ENCODE measurements at regions not wholly inside any gene's neighbourhood (a gene's known extent, or its start where the extent isn't known, plus 50 kb on each side); places are given as distances from the start of the nearest gene placed in this dataset.

DNA sequence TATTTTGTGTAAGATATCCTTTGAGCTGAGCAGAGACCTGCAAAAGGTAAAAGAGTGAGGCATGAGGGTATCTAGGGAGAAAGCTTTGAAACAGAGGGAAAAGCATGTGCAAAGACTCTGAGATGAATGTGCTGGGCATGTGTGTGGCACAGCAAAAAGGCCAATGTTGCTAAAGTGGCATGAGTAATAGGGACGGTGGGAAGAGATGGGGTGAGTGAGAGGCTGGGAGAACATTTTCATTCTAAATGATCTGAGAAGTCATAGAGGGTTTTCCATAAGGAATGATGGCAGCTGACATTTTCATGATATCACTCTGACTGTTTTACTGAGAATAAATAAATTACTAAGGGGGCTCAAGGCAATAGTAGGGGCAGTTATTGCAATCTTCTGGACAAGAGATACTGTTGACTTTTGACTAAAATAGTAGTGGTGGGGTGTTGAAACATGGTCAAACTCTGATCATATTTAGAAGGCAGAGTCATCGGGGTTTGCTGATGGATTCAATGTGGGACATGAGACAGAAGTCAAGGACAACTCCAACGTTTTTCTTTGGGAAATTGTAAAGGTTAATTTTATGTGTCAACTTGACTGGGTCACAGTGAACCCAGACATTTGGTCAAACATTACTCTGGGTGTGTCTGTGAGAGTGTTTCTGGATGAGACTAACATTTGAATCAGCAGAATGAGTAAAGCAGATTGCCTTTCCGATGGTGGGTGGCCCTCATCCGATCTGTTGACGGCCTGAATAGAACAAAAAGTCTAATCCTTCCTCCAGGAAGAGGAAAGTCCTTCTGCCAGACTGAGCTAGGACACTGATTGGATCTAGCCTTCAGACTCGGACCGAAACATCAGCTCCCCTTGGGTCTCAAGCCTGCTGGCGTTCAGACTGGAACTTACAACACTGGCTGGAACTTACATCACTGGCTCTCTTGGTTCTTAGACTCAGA is 193.9 kb upstream of the PLXNC1 start:
- TF ChIP-seq, protein P1, sequence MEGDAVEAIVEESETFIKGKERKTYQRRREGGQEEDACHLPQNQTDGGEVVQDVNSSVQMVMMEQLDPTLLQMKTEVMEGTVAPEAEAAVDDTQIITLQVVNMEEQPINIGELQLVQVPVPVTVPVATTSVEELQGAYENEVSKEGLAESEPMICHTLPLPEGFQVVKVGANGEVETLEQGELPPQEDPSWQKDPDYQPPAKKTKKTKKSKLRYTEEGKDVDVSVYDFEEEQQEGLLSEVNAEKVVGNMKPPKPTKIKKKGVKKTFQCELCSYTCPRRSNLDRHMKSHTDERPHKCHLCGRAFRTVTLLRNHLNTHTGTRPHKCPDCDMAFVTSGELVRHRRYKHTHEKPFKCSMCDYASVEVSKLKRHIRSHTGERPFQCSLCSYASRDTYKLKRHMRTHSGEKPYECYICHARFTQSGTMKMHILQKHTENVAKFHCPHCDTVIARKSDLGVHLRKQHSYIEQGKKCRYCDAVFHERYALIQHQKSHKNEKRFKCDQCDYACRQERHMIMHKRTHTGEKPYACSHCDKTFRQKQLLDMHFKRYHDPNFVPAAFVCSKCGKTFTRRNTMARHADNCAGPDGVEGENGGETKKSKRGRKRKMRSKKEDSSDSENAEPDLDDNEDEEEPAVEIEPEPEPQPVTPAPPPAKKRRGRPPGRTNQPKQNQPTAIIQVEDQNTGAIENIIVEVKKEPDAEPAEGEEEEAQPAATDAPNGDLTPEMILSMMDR (IDR thresholded peaks at IDR 0.05): no peak
- no peak for TF ChIP-seq POLR2A (IDR thresholded peaks at IDR 0.05)

Data from esophagus squamous epithelium (tissue), 4 donors.